ENCODE measurements at regions not wholly inside any gene's neighbourhood (a gene's known extent, or its start where the extent isn't known, plus 50 kb on each side); places are given as distances from the start of the nearest gene placed in this dataset.

DNA sequence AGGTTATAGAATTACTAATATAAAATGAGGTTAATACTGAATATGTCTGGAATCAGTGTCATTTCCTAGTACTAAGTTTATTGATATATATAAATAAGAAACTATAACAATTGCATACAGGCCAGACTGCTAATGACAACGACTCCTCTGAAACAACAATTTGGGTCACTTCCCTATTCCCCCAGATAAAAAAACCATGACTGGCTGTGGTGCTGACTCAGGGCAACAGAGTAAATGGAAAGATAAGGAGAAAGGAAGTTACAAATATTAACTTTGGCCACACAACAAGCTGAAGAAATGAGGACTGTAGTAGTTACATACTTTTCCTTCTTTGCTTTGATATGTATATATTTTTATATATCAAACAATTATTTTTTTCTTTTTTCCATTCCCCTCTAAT, 263.7 kb upstream of the PCDH9 start:
- Histone ChIP-seq H3K4me2 (ENCODE audit: insufficient read depth, low read length) (no peak overlapping the region), H3K27me3 (ENCODE audit: control insufficient read depth in 2 of 2, insufficient read depth in 2 of 2, low read length in 2 of 2) (no peaks in the 10 kb centered on the region), H3K27ac (ENCODE audit: extremely low read depth, low read depth, low read length) (peak overlapping the region; percentile 76; the same call in 2 of the 3 replicates), H3K79me2 (ENCODE audit: control insufficient read depth, insufficient read depth, low read length) (no peaks in the 10 kb centered on the region), H3K4me3 (no peak overlapping the region), H3K9me3 (replicated peaks; ENCODE audit: control insufficient read depth, insufficient read depth, low read depth, low read length) (no peaks in the 10 kb centered on the region), H3K9ac (ENCODE audit: insufficient read depth in 1 of 2, low read depth in 2 of 2, low read length in 2 of 2) (no peak overlapping the region), H3K4me1 (replicated peaks in 1 of 2; ENCODE audit: control insufficient read depth in 2 of 2, insufficient read depth in 2 of 2, low read length in 2 of 2) (no peaks in the 10 kb centered on the region; a peak in 2 of 5 replicates), H3K9me1 (ENCODE audit: control insufficient read depth, insufficient read depth, low read length) (no peaks in the 10 kb centered on the region), H3K36me3 (ENCODE audit: control insufficient read depth, insufficient read depth, low read length) (no peaks in the 10 kb centered on the region), H2AFZ (ENCODE audit: low read depth, low read length) (peak overlapping the region; percentile 51; the same call in 1 of the 2 replicates), H4K20me1 (replicated peaks; ENCODE audit: control insufficient read depth, insufficient read depth, low read length) (no peaks in the 10 kb centered on the region)
- WGBS (ENCODE audit: insufficient coverage, low coverage, missing lambda C conversion rate) = 5% methylated on average over 1 of the region's 1 CpG
- ChIA-PET POLR2A (no interaction called here), CTCF (ENCODE audit: low intra/inter-chr PET ratio) (no interaction called here)
- ATAC-seq = peak; percentile 80
- peak in 3 of 4 experiments; percentile 4 to 46 (median 12) for DNase-seq (ENCODE audit: extremely low read depth in 1 of 4, low spot score in 3 of 4)
- no peak for FAIRE-seq
- intact Hi-C loops (cut with micrococcal nuclease) = no loop called here
- no TSS peak for BruUV-seq (replicated peaks)
- in situ Hi-C loops (cut with MboI) = no loop called here
- TF ChIP-seq HEY1 (CRISPR knock-in tag; IDR thresholded peaks at IDR 0.05; ENCODE audit: borderline replicate concordance) (no peak), SPI1 (IDR thresholded peaks at IDR 0.05; ENCODE audit: borderline replicate concordance, low read depth, low read length) (peak; percentile 80), C11orf30 (IDR thresholded peaks at IDR 0.05; ENCODE audit: low read depth) (peak; percentile 72), ZNF589 (CRISPR knock-in tag; IDR thresholded peaks at IDR 0.05; ENCODE audit: low read depth) (0 out of 2 replicates have a peak, but pooled peaks have one; percentile 36), MAFG (tag; conservative IDR thresholded peaks at IDR 0.05) (peak; percentile 79), MAFK (IDR thresholded peaks at IDR 0.05; ENCODE audit: low read length) (peak; percentile 57), CEBPB (tag; IDR thresholded peaks at IDR 0.05) (no peak), FOSL1 (tag; conservative IDR thresholded peaks at IDR 0.05) (0 out of 2 replicates have a peak, but pooled peaks have one; percentile 13), BACH1 (tag; IDR thresholded peaks at IDR 0.05) (peak; percentile 38; the same call in 1 of the 2 replicates), EP300 (IDR thresholded peaks at IDR 0.05; ENCODE audit: low read length) (peak; percentile 25; the same call in 1 of the 2 replicates), TAL1 (IDR thresholded peaks at IDR 0.05) (no peak), ARID1B (IDR thresholded peaks at IDR 0.05) (peak; percentile 35), CBFB (CRISPR knock-in tag; IDR thresholded peaks at IDR 0.05) (no peak), ZKSCAN1 (IDR thresholded peaks at IDR 0.05; ENCODE audit: low read depth, low read length) (no peak), NR2C2 (CRISPR knock-in tag; IDR thresholded peaks at IDR 0.05) (no peak), NR2C2 (tag; IDR thresholded peaks at IDR 0.05) (no peak), ZNF263 (CRISPR knock-in tag; IDR thresholded peaks at IDR 0.05; ENCODE audit: borderline replicate concordance) (no peak), SRSF3 (IDR thresholded peaks at IDR 0.05; ENCODE audit: insufficient read depth, low read length) (no peak), ZNF695 (CRISPR knock-in tag; IDR thresholded peaks at IDR 0.05) (no peak), MTF1 (CRISPR knock-in tag; IDR thresholded peaks at IDR 0.05; ENCODE audit: borderline replicate concordance) (no peak), ZNF316 (IDR thresholded peaks at IDR 0.05) (peak; percentile 78), RAD21 (CRISPR knock-in tag; conservative IDR thresholded peaks at IDR 0.05 in 1 of 2, IDR thresholded peaks at IDR 0.05 in 1 of 2) (no peak), POLR2B (IDR thresholded peaks at IDR 0.05; ENCODE audit: low read depth, partially characterized antibody) (no peak), CC2D1A (IDR thresholded peaks at IDR 0.05) (no peak), ZNF23 (CRISPR knock-in tag; IDR thresholded peaks at IDR 0.05) (no peak), ZNF274 (IDR thresholded peaks at IDR 0.05; ENCODE audit: borderline replicate concordance, low read depth, low read length) (no peak), DNMT1 (IDR thresholded peaks at IDR 0.05) (no peak)
- TF ChIP-seq, protein P1, sequence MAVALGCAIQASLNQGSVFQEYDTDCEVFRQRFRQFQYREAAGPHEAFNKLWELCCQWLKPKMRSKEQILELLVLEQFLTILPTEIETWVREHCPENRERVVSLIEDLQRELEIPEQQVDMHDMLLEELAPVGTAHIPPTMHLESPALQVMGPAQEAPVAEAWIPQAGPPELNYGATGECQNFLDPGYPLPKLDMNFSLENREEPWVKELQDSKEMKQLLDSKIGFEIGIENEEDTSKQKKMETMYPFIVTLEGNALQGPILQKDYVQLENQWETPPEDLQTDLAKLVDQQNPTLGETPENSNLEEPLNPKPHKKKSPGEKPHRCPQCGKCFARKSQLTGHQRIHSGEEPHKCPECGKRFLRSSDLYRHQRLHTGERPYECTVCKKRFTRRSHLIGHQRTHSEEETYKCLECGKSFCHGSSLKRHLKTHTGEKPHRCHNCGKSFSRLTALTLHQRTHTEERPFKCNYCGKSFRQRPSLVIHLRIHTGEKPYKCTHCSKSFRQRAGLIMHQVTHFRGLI (CRISPR knock-in tag; IDR thresholded peaks at IDR 0.05) = no peak

Data from K562 (cell line).